OCI-M1 (cell line): ENCODE measurements at regions not wholly inside any gene's neighbourhood (a gene's known extent, or its start where the extent isn't known, plus 50 kb on each side); places are given as distances from the start of the nearest gene placed in this dataset.
A peak's percentile ranks its signal among the peaks of the same experiment; 100 is the strongest.

Source experiments
- DNase-seq: peaks from one replicate; lab custom pipeline; 2025; lab: John Stamatoyannopoulos, UW

- DNase-seq, result peak; percentile 65
Measured at GRCh38 chr3:110528305-110529121, 543.1 kb upstream of the NECTIN3 start.

GRCh38 chr3:110530902-110531301, 540.7 kb upstream of the NECTIN3 start:
- DNase-seq, result no peak

GRCh38 chr3:110533089-110533488, 538.5 kb upstream of the NECTIN3 start:
- no peak for DNase-seq

DNA sequence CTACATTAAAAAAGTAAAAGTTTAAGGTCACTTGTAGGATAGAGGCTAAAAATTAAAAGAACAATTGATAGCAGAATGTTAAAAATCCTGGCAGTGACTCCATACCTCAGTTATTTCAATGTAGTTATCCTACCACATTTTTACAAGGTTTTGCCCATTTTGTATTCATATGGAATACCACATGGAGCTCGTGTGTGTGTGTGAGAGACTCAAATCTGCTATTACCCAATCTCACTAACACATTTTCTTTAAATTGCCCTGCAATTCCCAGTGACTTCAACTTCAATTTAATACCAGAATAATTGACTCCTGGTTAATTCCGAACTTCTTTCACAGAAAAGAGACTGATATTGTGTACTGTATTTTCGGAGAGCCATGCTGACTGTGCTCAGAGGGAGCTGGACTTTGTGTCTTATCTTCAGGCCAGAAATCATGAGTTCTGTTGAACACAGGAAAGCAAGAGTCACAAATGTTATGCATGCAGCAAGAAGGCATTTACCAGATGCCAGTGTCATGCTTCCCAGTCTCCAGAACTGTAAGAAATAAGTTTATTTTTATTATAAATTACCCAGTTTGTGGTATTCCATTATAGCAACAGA, 529.0 kb upstream of the NECTIN3 start:
- DNase-seq, result no peak

- DNase-seq, result no peak
Measured at GRCh38 chr3:110544730-110545129, 526.9 kb upstream of the NECTIN3 start.

- peak; percentile 66 for DNase-seq
Measured at GRCh38 chr3:110550511-110550910, 521.1 kb upstream of the NECTIN3 start.

DNA sequence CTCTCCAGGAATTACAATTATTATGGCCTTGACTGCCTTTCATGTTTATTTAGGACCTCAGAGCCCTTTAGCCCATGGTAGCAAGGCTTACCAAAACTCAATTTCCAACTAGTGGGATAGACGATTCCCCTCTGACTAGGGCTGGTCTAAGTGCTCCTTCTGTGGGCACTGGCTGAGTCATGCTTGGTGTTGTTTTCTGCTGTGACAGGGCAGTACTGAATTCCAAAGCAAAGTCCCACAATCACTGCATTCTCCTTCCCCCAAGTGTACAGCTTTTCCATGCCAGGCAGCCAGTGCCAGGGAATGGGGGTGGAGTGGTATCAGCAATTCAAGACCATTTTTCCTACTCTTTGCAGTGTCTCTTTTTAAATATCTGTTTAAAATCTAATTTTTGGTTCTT, 509.0 kb upstream of the NECTIN3 start:
- DNase-seq, result no peak

DNA sequence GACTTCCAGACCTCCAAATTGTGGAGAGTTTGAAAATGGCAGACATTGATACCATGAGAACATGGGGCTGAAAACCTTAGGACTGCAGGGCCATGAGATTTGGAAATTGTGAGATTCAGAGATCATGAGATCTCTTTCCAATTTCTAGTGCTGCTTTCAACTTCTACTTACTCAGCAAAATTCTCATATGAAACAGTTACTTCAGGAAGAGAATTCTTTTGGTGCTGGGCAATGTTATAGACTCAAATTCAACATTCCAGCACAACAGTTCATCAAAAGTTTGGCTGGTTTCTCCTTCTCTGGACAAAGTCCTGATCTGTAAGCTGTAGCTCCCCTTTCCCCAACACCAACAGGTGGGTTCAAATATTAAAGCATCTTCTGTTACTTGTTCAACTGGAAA, 506.9 kb upstream of the NECTIN3 start:
- no peak for DNase-seq

GRCh38 chr3:110567029-110567428, 504.6 kb upstream of the NECTIN3 start:
- no peak for DNase-seq

- no peak for DNase-seq
Measured at GRCh38 chr3:110568246-110568645, 503.4 kb upstream of the NECTIN3 start.

GRCh38 chr3:110569073-110569472, 502.5 kb upstream of the NECTIN3 start:
- no peak for DNase-seq

- DNase-seq, result no peak
Measured at GRCh38 chr3:110575702-110576101, 495.9 kb upstream of the NECTIN3 start.

DNA sequence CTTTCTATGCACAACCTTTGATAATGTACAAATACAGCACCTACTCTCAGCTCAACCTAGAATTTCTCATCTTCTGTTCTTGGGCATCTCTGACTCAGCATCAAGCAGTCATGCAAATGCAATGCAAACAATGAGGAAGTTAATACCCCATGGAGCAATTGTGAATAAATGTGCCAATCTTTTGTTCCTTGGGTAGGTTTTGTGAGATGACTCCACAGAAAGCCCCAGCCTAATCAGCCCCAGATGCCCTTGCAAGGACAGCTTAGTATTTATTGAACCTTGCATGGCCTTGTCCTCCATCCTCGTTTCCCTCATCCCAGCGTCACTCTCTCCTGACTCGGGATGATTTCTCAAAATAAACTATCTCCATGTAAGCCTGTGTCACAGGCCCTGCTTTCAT, 494.7 kb upstream of the NECTIN3 start:
- peak; percentile 10 for DNase-seq

DNA sequence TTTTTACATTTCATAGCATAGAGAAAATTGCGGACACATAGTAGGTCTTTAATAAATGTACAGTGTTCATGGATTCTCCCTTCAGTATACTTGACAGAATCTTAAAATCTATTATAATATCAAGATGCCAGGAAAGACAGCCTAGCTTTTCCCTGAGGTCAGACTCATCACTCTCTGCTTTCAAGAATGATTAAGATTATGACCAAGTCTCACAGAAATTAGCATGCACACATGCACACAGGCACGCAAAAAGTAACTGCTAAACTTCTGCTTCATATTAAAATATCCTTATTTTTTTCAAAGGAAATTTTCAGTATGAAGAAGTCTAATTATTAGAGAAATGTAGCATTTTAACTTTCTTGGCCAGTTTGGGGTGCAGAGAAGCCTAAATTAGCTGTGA, 493.8 kb upstream of the NECTIN3 start:
- DNase-seq, result no peak

- DNase-seq, result no peak
Measured at GRCh38 chr3:110579840-110580550, 491.6 kb upstream of the NECTIN3 start.

- no peak for DNase-seq
Measured at GRCh38 chr3:110583373-110583935, 488.2 kb upstream of the NECTIN3 start.

DNA sequence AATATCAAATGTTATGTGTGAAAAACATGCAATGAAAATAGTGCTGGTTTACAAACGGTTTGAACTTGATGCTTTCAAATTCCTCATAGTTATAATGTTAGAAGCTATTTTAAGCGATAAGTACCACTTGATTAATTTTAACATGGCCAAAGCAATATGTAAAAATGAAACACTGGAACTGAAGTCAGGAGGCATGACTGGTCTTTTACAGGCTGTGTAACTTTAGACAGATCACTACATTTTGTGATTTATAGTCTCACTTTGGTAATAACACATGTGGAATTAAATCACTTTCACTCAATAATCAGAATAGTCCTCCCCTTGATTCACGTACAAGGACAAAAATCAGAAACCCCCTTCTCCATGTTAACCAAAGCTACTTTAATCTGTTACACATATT, 482.7 kb upstream of the NECTIN3 start:
- DNase-seq, result no peak

GRCh38 chr3:110589341-110589740, 482.3 kb upstream of the NECTIN3 start:
- DNase-seq, result no peak

DNA sequence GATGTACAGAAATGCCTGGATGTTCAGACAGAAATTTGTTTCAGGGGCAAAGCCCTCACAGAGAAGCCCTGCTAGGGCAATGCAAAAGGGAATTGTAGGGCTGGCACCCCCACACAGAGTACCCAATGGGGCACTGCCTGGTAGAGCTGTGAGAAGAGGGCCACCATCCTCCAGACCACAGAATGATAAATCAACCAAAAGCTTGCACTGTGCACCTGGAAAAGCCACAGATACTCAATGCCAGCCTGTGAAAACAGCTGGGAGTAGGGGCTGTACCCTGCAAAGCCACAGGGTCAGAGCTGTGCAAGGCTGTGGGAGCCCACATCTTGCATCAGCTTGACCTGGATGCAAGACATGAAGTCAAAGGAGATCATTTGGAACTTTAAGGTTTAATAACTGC, 477.9 kb upstream of the NECTIN3 start:
- no peak for DNase-seq

- no peak for DNase-seq
Measured at GRCh38 chr3:110598847-110599490, 472.6 kb upstream of the NECTIN3 start.

DNA sequence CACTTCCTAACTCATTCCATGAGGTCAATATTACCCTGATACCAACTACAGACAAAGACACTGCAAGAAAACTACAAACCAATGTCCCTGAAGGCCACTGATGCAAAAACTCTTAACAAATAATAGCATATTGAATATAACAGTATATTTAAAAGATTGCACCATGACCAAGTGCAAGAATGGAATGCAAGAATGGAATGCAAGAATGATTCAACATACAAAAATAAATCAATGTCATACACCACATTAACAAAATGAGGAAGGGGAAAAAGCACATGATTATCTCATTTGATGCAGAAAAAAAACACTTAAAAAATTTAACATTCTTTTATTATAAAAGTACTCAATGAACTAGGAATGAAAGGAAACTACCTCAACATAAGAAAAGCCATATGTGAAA, 463.1 kb upstream of the NECTIN3 start:
- no peak for DNase-seq

DNA sequence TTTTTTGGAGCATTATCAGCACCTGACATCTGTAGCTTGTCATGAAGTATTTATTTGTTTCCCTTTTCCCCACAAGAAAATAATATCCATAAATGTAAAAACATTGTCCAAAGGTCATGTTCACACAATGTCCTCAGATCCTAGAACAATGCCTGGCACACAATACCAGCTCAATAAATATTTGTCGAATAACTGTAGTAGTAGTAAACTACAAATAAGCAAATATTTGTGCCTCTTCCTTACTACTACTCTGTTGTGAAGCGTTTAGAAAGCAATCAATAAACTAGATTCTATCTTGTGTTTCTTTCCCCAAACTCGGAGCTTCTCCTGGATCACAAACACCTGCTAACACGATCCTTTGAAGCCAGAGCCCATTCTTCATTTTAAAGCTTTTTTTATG, 459.6 kb upstream of the NECTIN3 start:
- no peak for DNase-seq
